ENCODE measurements at regions not wholly inside any gene's neighbourhood (a gene's known extent, or its start where the extent isn't known, plus 50 kb on each side); places are given as distances from the start of the nearest gene placed in this dataset.
A peak's percentile ranks its signal among the peaks of the same experiment; 100 is the strongest.

DNA sequence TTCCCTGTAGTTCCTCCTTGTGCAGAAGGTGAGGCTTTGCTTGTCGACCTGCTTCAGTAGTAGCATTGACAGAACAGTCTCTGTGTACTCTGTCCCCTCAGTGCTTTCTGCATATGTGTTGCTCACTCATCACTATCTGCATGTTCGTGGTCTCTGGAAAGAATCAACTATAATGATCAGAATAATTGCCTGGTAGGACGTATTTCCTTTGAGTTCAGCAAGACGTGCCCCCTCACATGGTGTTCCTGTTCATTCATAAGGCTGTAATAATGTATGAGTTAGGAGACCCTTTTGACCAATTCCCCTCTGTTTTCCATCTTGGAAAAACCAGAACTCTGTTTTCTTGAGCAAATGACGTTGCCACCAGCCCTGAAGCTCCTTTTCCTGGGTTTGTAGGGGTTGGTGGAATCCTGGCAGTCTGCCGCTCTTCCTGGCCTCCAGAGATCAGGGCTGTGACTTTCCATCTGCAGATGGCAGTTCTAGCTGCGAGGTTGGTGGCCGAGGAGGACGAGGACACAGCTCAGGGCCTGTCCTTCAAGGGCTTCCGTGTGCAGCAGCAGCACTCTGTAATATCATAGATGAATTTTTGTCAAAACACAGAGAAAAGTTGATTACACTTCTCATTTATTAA, 61.9 kb downstream of the EXOSC2 start:
- Mint-ChIP-seq H3K27me3 (ENCODE audit: insufficient read depth, low read depth) (no peaks in the 10 kb centered on the region), H3K4me3 (no peak overlapping the region), H3K9me3 (peaks cover 2% of the 10 kb centered on the region), H3K27ac (no peak overlapping the region), H3K36me3 (peaks cover 2% of the 10 kb centered on the region), H3K4me1 (peaks cover 20% of the 10 kb centered on the region)
- Histone ChIP-seq H3F3A (ENCODE audit: low read depth) (peaks cover 11% of the 10 kb centered on the region), H3K27ac (no peak overlapping the region), H4K20me1 (ENCODE audit: low read depth) (peaks cover 17% of the 10 kb centered on the region), H3K4me3 (no peak overlapping the region), H3K27me3 (no peaks in the 10 kb centered on the region), H3K4me1 (peaks cover 10% of the 10 kb centered on the region), H3K79me2 (ENCODE audit: low read depth) (peaks cover 22% of the 10 kb centered on the region), H3K4me2 (no peak overlapping the region), H3K9me3 (ENCODE audit: low read depth) (no peaks in the 10 kb centered on the region), H3K9ac (no peak overlapping the region), H3K36me3 (no peaks in the 10 kb centered on the region), H2AFZ (replicated peaks) (no peak overlapping the region)
- DNase-seq (ENCODE audit: low spot score) = no peak
- TF ChIP-seq EZH2phosphoT487 (IDR thresholded peaks at IDR 0.05) = no peak
- TF ChIP-seq EZH2 (IDR thresholded peaks at IDR 0.05) = no peak
- TF ChIP-seq, protein P1, sequence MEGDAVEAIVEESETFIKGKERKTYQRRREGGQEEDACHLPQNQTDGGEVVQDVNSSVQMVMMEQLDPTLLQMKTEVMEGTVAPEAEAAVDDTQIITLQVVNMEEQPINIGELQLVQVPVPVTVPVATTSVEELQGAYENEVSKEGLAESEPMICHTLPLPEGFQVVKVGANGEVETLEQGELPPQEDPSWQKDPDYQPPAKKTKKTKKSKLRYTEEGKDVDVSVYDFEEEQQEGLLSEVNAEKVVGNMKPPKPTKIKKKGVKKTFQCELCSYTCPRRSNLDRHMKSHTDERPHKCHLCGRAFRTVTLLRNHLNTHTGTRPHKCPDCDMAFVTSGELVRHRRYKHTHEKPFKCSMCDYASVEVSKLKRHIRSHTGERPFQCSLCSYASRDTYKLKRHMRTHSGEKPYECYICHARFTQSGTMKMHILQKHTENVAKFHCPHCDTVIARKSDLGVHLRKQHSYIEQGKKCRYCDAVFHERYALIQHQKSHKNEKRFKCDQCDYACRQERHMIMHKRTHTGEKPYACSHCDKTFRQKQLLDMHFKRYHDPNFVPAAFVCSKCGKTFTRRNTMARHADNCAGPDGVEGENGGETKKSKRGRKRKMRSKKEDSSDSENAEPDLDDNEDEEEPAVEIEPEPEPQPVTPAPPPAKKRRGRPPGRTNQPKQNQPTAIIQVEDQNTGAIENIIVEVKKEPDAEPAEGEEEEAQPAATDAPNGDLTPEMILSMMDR (IDR thresholded peaks at IDR 0.05) = no peak

DNA sequence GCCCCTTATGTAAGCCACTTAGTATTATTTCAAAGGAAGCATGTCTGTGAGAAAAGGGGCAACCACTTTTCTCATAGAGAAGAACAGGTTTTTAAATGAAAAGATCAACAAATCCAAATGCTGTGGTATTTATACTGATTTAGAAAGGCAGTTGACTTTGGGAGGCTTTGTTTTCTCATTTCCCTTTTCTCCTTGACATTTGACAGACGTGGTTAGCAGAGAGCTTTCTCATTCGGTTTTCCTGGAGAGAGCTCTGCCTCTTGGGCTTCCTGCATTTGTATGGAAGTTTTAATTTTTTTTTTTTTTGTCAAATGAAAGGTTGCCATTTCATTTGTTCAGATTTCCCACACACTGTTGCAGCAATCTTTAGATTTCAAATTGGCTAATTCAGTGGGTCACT, 62.5 kb downstream of the EXOSC2 start:
- H3K79me2 ChIP-seq (ENCODE audit: low read depth) = peaks cover 23% of the 10 kb centered on the region
- H4K20me1 ChIP-seq (ENCODE audit: low read depth) = peaks cover 17% of the 10 kb centered on the region
- H3K9me3 ChIP-seq (ENCODE audit: low read depth) = no peaks in the 10 kb centered on the region
- no peak for DNase-seq (ENCODE audit: low spot score)
- H3F3A ChIP-seq (ENCODE audit: low read depth) = peaks cover 11% of the 10 kb centered on the region
- no peak overlapping the region for H3K27ac ChIP-seq
- H3K27me3 ChIP-seq = no peaks in the 10 kb centered on the region
- no peak overlapping the region for H3K9ac ChIP-seq
- H3K4me3 ChIP-seq = no peak overlapping the region
- Mint-ChIP-seq H3K4me3 (no peak overlapping the region), H3K27ac (no peak overlapping the region), H3K27me3 (ENCODE audit: insufficient read depth, low read depth) (no peaks in the 10 kb centered on the region), H3K36me3 (peaks cover 2% of the 10 kb centered on the region), H3K9me3 (peaks cover 2% of the 10 kb centered on the region), H3K4me1 (peaks cover 20% of the 10 kb centered on the region)
- no peak overlapping the region for H2AFZ ChIP-seq (replicated peaks)
- no peaks in the 10 kb centered on the region for H3K36me3 ChIP-seq
- peaks cover 10% of the 10 kb centered on the region for H3K4me1 ChIP-seq
- TF ChIP-seq EZH2 (IDR thresholded peaks at IDR 0.05) = no peak
- TF ChIP-seq EZH2phosphoT487 (IDR thresholded peaks at IDR 0.05) = no peak
- TF ChIP-seq, protein P1 (IDR thresholded peaks at IDR 0.05) = no peak
- peak overlapping the region; percentile 25 for H3K4me2 ChIP-seq

DNA sequence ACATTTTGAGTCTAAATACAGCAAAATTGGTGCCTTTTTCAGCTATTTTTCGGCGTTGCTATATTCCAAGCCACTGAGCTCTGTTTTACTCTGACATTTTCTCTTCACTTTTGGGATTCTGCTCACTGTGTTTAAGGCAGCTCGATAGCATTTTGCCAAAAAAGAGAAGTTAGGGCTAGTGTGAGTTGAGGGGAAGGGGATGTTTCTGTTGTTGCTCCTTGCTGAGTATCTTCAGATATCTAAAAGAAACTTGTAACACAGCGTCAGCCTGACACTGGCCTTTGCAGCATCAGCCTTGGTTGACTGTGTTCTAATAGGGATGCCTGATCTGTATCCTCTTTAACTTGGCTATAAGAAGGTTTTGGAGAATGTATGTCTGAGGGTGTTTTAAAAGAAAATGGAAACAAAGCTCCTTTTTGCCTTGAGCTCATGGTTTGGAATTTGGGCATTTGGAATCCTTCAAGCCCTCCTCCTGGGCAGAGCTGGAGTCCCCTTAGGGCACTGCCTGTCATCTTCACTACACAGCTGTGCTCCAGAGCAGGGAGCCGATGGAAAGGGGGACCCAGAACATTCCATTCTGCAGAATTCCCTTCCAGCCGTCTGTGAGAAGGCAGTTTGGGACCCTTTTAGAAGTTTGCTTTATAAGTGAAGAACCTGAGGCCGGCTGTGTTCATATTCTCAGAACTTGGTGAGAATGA, 63.0 kb downstream of the EXOSC2 start:
- H3K9ac ChIP-seq = no peak overlapping the region
- peaks cover 11% of the 10 kb centered on the region for H3F3A ChIP-seq (ENCODE audit: low read depth)
- no peaks in the 10 kb centered on the region for H3K9me3 ChIP-seq (ENCODE audit: low read depth)
- no peaks in the 10 kb centered on the region for H3K36me3 ChIP-seq
- H3K4me2 ChIP-seq = peak overlapping the region; percentile 25
- DNase-seq (ENCODE audit: low spot score) = peak; percentile 41
- TF ChIP-seq, protein P1 (IDR thresholded peaks at IDR 0.05) = no peak
- TF ChIP-seq EZH2phosphoT487 (IDR thresholded peaks at IDR 0.05) (no peak), EZH2 (IDR thresholded peaks at IDR 0.05) (no peak)
- no peaks in the 10 kb centered on the region for H3K27me3 Mint-ChIP-seq (ENCODE audit: insufficient read depth, low read depth)
- no peak overlapping the region for H3K27ac ChIP-seq
- H3K4me1 ChIP-seq = peaks cover 10% of the 10 kb centered on the region
- H3K4me1 Mint-ChIP-seq = peaks cover 20% of the 10 kb centered on the region
- peaks cover 29% of the 10 kb centered on the region for H3K79me2 ChIP-seq (ENCODE audit: low read depth)
- peaks cover 17% of the 10 kb centered on the region for H4K20me1 ChIP-seq (ENCODE audit: low read depth)
- H3K27me3 ChIP-seq = no peaks in the 10 kb centered on the region
- H3K9me3 Mint-ChIP-seq = peaks cover 2% of the 10 kb centered on the region
- H3K27ac Mint-ChIP-seq = peak overlapping the region; percentile 89
- H2AFZ ChIP-seq (replicated peaks) = no peak overlapping the region
- H3K4me3 ChIP-seq = no peak overlapping the region
- no peak overlapping the region for H3K4me3 Mint-ChIP-seq
- peaks cover 4% of the 10 kb centered on the region for H3K36me3 Mint-ChIP-seq

Measured in neural progenitor cell (in vitro differentiated cells).